Activated CD4-positive, alpha-beta memory T cell treated with anti-CD3 and anti-CD28 coated beads, Interleukin-2, amount 10 ng/mL, durations not matched to agents 7 days and 5 days (primary cell): ENCODE measurements at regions not wholly inside any gene's neighbourhood (a gene's known extent, or its start where the extent isn't known, plus 50 kb on each side); places are given as distances from the start of the nearest gene placed in this dataset.
"Not testable (repeated sequence)": the region's sequence is repeated elsewhere in the genome, so short reads cannot be mapped to it uniquely, and the experiment has no call there.

ENCODE experiments used
- CTCF ChIA-PET: fragments of 350-600 bp; sonication (Branson Sonifier 250); formaldehyde crosslinking; loops from one replicate; lab custom pipeline; 2021; ENCODE audit warnings: antibody characterized with exemption, inconsistent platforms; lab: Charles Lee
- POLR2A ChIA-PET: fragments of 350-600 bp; sonication (Branson Sonifier 250); formaldehyde crosslinking; loops from one replicate; lab custom pipeline; 2021; ENCODE audit warnings: antibody characterized with exemption; lab: Charles Lee
- DNase-seq: peaks from one replicate; pipeline ENCODE4 v3.0.0-alpha.2; 2020
- H3K27ac Mint-ChIP-seq: one replicate; pipeline ENCODE4 v1.8.0; 2021; ENCODE audit warnings: mild to moderate bottlenecking, mixed read lengths
- H3K27me3 Mint-ChIP-seq: one replicate; pipeline ENCODE4 v1.8.0; 2021; ENCODE audit warnings: mixed read lengths
- H3K36me3 Mint-ChIP-seq: one replicate; pipeline ENCODE4 v1.8.0; 2021; ENCODE audit warnings: low read depth, mixed read lengths
- H3K4me1 Mint-ChIP-seq: one replicate; pipeline ENCODE4 v1.8.0; 2021; ENCODE audit warnings: mixed read lengths
- H3K4me3 Mint-ChIP-seq: one replicate; pipeline ENCODE4 v1.8.0; 2021; ENCODE audit warnings: mild to moderate bottlenecking, mixed read lengths
- H3K9me3 Mint-ChIP-seq: one replicate; pipeline ENCODE4 v1.8.0; 2021; ENCODE audit warnings: mixed read lengths

GRCh38 chr20:47907951-47908350 is 122.7 kb upstream of the SULF2 start:
- H3K4me3 Mint-ChIP-seq, H3K4me1 Mint-ChIP-seq, POLR2A ChIA-PET, CTCF ChIA-PET, H3K27ac Mint-ChIP-seq, DNase-seq, H3K36me3 Mint-ChIP-seq, H3K9me3 Mint-ChIP-seq, H3K27me3 Mint-ChIP-seq: not testable (repeated sequence)

GRCh38 chr20:47907031-47907675 is 121.9 kb upstream of the SULF2 start:
- Mint-ChIP-seq H3K9me3 (no peaks in the 10 kb centered on the region), H3K27me3 (no peaks in the 10 kb centered on the region), H3K4me1 (no peaks in the 10 kb centered on the region), H3K27ac (no peak overlapping the region), H3K4me3 (no peak overlapping the region), H3K36me3 (no peaks in the 10 kb centered on the region)
- ChIA-PET CTCF (no interaction called here), POLR2A (no interaction called here)
- DNase-seq = no peak

GRCh38 chr20:47906348-47906660 is 121.0 kb upstream of the SULF2 start:
- Mint-ChIP-seq H3K27me3 (no peaks in the 10 kb centered on the region), H3K4me1 (no peaks in the 10 kb centered on the region), H3K4me3 (no peak overlapping the region), H3K9me3 (no peaks in the 10 kb centered on the region), H3K27ac (no peak overlapping the region), H3K36me3 (no peaks in the 10 kb centered on the region)
- CTCF ChIA-PET = no interaction called here
- POLR2A ChIA-PET = no interaction called here
- no peak for DNase-seq

- ChIA-PET CTCF (no interaction called here), POLR2A (no interaction called here)
- Mint-ChIP-seq H3K27ac (no peak overlapping the region), H3K4me1 (no peaks in the 10 kb centered on the region), H3K4me3 (no peak overlapping the region), H3K9me3 (no peaks in the 10 kb centered on the region), H3K27me3 (no peaks in the 10 kb centered on the region), H3K36me3 (no peaks in the 10 kb centered on the region)
- no peak for DNase-seq
Observed at GRCh38 chr20:47905628-47906347, 120.5 kb upstream of the SULF2 start.

- POLR2A ChIA-PET, H3K27me3 Mint-ChIP-seq, H3K4me1 Mint-ChIP-seq, CTCF ChIA-PET, DNase-seq, H3K36me3 Mint-ChIP-seq, H3K4me3 Mint-ChIP-seq, H3K9me3 Mint-ChIP-seq, H3K27ac Mint-ChIP-seq: not testable (repeated sequence)
Observed at GRCh38 chr20:47903009-47903408, 117.7 kb upstream of the SULF2 start.

GRCh38 chr20:47899313-47899712 is 114.0 kb upstream of the SULF2 start:
- H3K27ac Mint-ChIP-seq, POLR2A ChIA-PET, H3K4me3 Mint-ChIP-seq, H3K36me3 Mint-ChIP-seq, DNase-seq, H3K4me1 Mint-ChIP-seq, CTCF ChIA-PET, H3K27me3 Mint-ChIP-seq, H3K9me3 Mint-ChIP-seq: not testable (repeated sequence)

- Mint-ChIP-seq H3K27ac (no peak overlapping the region), H3K27me3 (no peaks in the 10 kb centered on the region), H3K36me3 (no peaks in the 10 kb centered on the region), H3K4me1 (no peaks in the 10 kb centered on the region), H3K9me3 (no peaks in the 10 kb centered on the region), H3K4me3 (no peak overlapping the region)
- CTCF ChIA-PET = interaction anchor here (0.5 kb wide), 1 partner anchor 17 kb away, joined by 3 read pairs; no protein-coding TSS in a partner anchor
- no peak for DNase-seq
- POLR2A ChIA-PET = no interaction called here
Observed at GRCh38 chr20:47897461-47897860, 112.2 kb upstream of the SULF2 start.

- H3K9me3 Mint-ChIP-seq, POLR2A ChIA-PET, H3K27ac Mint-ChIP-seq, DNase-seq, H3K4me1 Mint-ChIP-seq, H3K4me3 Mint-ChIP-seq, H3K36me3 Mint-ChIP-seq, H3K27me3 Mint-ChIP-seq, CTCF ChIA-PET: not testable (repeated sequence)
Observed at GRCh38 chr20:47892681-47893080, 107.4 kb upstream of the SULF2 start.

GRCh38 chr20:47890708-47891107 is 105.4 kb upstream of the SULF2 start:
- H3K27ac Mint-ChIP-seq, H3K36me3 Mint-ChIP-seq, H3K9me3 Mint-ChIP-seq, H3K4me1 Mint-ChIP-seq, DNase-seq, H3K27me3 Mint-ChIP-seq, POLR2A ChIA-PET, H3K4me3 Mint-ChIP-seq: not testable (repeated sequence)
- CTCF ChIA-PET = interaction anchor here (0.7 kb wide), 1 partner anchor 389 kb away, joined by 3 read pairs; the partner anchor contains the start of gene NCOA3

GRCh38 chr20:47889751-47890150 is 104.5 kb upstream of the SULF2 start:
- POLR2A ChIA-PET = not testable (repeated sequence)
- CTCF ChIA-PET = interaction anchor here (0.6 kb wide), 1 partner anchor 730 kb away, joined by 3 read pairs; no protein-coding TSS in a partner anchor

GRCh38 chr20:47888351-47888750 is 103.1 kb upstream of the SULF2 start:
- CTCF ChIA-PET = no interaction called here
- no peak overlapping the region for H3K4me3 Mint-ChIP-seq
- H3K9me3 Mint-ChIP-seq = no peaks in the 10 kb centered on the region
- H3K36me3 Mint-ChIP-seq = no peaks in the 10 kb centered on the region
- H3K27ac Mint-ChIP-seq = no peak overlapping the region
- no peak for DNase-seq
- POLR2A ChIA-PET = no interaction called here
- no peaks in the 10 kb centered on the region for H3K4me1 Mint-ChIP-seq
- peaks cover 3% of the 10 kb centered on the region for H3K27me3 Mint-ChIP-seq

More at GRCh38 chr20:47889751-47890150, 104.5 kb upstream of the SULF2 start:
- not testable (repeated sequence) for H3K27ac Mint-ChIP-seq, H3K4me1 Mint-ChIP-seq, H3K4me3 Mint-ChIP-seq, H3K9me3 Mint-ChIP-seq, H3K36me3 Mint-ChIP-seq, H3K27me3 Mint-ChIP-seq, DNase-seq

GRCh38 chr20:47887477-47888080 is 102.3 kb upstream of the SULF2 start:
- Mint-ChIP-seq H3K27ac (no peak overlapping the region), H3K36me3 (no peaks in the 10 kb centered on the region), H3K4me1 (no peaks in the 10 kb centered on the region)

GRCh38 chr20:47887064-47887463 is 101.8 kb upstream of the SULF2 start:
- no peak for DNase-seq
- H3K4me1 Mint-ChIP-seq = no peaks in the 10 kb centered on the region
- POLR2A ChIA-PET = no interaction called here

More at GRCh38 chr20:47887477-47888080, 102.3 kb upstream of the SULF2 start:
- DNase-seq = no peak
- CTCF ChIA-PET = no interaction called here
- POLR2A ChIA-PET = no interaction called here
- Mint-ChIP-seq H3K4me3 (no peak overlapping the region), H3K9me3 (no peaks in the 10 kb centered on the region), H3K27me3 (peaks cover 3% of the 10 kb centered on the region)

More at GRCh38 chr20:47887064-47887463, 101.8 kb upstream of the SULF2 start:
- CTCF ChIA-PET = no interaction called here
- no peaks in the 10 kb centered on the region for H3K36me3 Mint-ChIP-seq
- H3K4me3 Mint-ChIP-seq = no peak overlapping the region
- no peaks in the 10 kb centered on the region for H3K9me3 Mint-ChIP-seq
- no peak overlapping the region for H3K27ac Mint-ChIP-seq
- H3K27me3 Mint-ChIP-seq = peaks cover 3% of the 10 kb centered on the region
